ENCODE measurements at regions not wholly inside any gene's neighbourhood (a gene's known extent, or its start where the extent isn't known, plus 50 kb on each side); places are given as distances from the start of the nearest gene placed in this dataset.

DNA sequence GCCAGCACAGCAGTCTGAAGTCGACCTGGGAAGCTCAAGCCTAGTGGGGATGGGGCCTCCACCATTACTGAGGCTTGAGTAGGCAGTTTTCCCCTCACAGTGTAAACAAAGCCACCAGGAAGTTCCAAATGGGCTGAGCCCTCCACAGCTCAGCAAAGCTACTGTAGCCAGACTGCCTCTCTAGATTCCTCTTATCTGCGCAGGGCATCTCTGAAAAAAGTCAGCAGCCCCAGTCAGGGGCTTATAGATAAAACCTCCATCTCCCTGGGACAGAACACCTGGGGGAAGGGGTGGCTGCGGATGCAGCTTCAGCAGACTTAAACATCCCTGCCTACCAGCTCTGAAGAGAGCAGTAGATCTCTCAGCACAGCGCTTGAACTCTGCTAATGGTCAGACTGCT lies 218.4 kb upstream of the VRK2 start:
- DNase-seq (ENCODE audit: low read depth) = no peak

DNA sequence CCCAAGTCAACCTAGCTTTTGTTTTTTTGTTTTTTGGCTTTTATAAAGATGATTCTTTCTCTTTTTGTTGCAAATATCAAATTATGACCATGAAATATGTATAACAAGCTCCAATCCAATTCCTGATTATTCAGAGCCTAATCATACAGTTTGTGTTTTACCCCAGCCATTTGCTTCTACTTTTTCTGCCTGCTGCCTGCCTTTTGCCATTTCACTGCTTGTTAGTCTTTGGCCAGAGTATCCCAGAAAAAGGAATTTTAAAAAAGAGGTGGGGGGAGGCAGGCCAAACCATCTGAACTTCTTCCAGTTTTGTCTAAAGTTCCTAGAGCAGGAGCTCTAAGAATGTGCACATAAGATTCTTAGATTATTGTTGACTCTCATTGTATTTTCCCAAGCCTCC lies 211.9 kb upstream of the VRK2 start:
- DNase-seq (ENCODE audit: low read depth) = no peak

DNA sequence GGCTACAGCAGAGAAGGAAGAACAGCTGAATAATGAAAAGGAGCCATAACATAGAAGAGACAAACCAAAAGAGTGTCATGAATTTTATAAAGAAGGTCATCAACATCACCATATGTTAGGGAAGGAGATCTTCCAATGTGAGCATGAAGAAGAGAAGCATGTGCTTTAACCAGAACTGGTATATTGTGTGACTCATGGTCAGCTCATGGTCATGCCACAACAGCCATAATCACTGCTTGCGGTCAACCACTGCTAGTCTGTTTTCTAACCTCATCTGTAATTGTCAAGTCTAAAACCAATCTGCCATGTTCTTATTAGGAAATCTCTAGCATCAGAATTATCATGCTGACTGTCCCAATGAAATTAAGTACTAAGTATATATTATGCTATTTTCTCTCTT lies 204.1 kb upstream of the VRK2 start:
- DNase-seq (ENCODE audit: low read depth) = no peak

DNA sequence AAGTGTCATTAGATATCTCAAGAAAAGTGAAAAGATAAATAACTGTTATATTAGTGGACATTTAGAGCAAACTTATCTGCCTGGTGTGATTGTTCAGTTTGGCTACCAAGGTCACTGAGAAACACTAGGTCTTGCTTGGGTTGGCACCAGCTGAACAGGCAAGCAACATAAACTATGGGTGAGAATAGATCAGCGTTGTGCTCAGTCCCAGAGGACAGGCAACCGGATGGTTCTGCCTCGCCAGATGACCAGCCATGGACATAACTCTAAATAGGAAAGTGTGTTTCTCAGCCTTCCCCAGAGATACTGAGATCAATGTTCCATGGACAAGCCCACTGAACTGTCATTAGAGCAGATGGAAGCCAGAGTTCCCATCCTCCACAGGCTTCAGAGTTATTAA lies 203.4 kb upstream of the VRK2 start:
- no peak for DNase-seq (ENCODE audit: low read depth)

DNA sequence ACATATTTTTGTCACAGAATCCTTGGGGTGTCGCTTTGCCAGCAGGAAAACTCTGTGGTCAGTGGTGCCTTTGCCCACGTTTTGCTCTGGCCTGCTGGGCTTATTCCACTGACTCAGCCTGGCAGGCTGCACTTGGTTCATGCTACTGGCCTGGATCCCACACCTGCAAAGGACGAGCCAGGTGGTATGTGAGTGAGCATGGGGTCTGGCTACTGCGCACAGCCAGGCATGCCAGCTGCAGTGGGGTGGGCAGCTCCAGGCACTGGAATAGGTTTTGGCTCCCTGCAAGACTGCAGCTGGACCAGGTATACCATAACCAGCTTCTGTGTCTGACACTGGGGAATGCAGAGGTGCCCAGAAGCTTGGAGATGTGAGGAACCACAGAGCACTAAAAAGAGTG lies 197.9 kb upstream of the VRK2 start:
- no peak for DNase-seq (ENCODE audit: low read depth)

DNA sequence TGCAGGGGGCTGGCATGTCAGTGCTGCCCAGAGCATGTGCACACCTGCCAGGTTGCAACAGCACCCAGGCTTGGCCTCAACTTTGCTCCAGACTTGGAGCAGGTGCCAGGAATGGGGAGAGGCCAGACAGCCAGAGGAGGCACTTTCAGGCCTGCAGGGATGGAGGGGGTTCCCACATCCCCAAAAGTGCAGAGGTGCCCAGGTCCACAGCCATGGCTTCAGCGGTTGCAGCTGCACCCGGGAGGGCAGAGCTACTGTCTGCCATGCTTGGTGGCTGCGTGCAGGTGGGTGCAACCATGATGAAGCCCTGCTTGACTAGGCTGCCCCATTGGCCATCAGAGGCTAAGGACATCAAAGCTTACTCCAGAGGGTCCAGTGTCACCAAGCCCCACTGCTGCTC lies 196.8 kb upstream of the VRK2 start:
- DNase-seq (ENCODE audit: low read depth) = no peak

DNA sequence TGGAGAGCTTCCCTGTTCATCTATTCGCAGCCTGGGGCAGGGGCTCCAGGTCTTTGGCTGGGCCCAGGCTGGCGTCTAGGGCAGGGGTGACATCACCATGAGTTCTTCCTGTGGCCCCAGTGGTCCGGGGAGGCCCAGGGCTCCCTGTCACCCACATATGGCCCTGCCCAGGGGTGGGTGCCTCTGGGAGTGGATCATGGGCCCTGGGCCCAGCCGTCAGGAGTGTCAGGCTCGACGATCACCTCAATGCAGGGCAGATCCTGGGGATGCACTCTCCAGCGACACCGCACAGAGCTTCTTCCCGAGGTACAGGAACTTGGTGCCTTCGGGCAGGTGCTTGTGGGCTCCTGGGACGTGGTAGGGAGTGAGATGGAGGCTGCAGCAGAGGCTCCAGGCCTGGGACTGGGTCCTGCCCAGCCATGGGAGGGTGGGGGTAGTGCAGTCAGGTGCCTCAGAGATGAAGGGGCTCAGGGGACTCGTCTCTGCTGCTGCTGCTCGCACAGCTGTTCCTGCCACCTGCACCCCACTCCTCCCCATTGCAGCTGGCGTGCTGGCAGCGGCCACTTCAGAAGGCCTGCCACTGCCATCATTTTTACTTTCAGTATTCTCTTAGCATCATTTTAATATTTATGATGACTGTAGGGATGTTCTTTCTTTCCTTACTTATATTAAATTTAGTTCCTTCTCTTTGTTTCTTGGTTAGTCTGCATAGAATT lies 196.0 kb upstream of the VRK2 start:
- DNase-seq (ENCODE audit: low read depth) = no peak

DNA sequence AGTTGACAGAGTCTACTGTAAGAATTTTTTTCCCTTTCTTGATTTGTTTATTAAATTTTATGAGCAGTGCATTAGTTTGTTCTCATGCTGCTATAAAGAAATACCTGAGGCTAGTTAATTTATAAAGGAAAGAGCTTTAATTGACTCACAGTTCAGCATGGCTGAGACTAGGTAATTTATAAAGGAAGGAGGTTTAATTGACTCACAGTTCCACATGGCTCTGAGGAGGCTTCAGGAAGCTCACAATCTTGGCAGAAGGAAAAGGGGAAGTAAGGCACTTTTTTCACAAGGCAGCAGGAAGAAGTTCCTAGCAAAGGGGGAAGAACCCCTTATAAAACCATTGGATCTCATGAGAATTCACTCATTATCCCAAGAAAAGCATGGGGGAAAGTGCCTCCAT lies 191.4 kb upstream of the VRK2 start:
- no peak for DNase-seq (ENCODE audit: low read depth)

DNA sequence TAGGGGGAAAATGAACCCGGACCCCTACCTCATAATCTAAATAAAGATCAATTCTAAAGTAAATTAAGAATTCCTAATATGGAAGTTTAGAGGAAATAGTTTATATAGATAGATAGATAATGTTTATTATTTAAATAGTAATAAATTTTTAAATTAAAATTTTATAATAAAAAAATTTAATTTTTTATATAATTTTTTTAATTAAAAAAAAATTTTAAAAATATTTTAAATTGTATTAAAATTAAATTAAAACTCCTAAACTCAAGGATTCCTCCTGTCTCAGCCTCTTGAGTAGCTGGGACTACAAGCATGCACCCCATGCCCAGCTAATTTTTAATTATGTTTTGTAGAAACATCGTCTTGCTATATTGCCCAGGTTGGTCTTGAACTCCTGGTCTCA lies 186.9 kb upstream of the VRK2 start:
- no peak for DNase-seq (ENCODE audit: low read depth)

DNA sequence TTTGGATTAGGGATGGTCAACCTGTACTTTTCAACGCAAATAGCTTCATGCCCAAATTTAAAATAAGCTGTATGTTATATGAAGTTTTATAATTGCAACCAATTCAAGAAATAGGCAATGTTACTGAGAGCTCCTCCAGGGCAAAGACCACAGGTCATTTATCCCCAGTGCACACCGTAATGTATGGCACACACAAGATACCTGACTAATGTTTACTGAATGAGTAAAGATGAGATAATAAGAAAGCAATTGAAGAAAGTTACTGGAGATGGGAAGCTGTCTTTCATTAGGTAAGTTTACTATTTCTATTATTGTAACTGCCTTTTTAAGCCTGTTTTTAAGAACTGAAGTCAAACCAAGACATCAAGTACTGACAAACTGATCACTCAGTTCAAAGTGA lies 184.5 kb upstream of the VRK2 start:
- no peak for DNase-seq (ENCODE audit: low read depth)

DNA sequence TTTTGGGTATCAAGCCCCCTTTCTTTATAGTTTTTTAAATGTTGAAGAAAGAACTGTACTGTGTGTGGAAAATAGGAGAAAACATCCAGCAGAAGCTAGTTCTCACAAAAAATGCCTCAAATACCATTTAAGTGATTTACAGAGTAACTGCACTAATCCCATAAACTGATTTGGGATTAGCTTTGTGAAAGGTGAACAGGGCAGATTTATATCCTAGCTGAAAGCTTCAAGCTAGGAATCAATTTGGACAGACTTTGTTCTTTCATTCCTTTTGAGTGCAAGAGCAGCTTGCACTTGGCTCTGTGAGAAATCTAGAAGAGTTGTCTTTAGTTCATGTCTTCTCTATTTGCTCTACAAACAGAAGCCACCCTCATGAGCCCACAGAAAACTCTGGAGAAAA lies 183.9 kb upstream of the VRK2 start:
- DNase-seq (ENCODE audit: low read depth) = no peak

DNA sequence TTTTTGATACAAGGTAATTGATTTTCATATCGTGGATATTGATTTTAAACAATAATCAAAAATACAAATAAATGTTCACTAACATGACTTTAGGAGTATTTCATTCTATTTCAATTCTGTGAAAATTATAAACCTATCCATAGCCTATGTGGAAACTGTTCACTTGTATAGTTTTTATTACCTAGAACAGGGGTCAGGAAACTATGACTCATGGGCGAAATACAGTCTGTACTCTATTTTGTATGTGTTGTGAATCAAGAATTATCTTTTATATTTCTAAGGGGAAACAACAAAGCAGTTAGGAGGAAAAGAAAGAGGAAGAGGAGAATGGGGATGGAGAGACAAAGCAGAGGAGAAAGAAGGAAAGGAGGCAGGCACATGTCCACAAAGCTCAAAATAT lies 181.7 kb upstream of the VRK2 start:
- DNase-seq (ENCODE audit: low read depth) = no peak

DNA sequence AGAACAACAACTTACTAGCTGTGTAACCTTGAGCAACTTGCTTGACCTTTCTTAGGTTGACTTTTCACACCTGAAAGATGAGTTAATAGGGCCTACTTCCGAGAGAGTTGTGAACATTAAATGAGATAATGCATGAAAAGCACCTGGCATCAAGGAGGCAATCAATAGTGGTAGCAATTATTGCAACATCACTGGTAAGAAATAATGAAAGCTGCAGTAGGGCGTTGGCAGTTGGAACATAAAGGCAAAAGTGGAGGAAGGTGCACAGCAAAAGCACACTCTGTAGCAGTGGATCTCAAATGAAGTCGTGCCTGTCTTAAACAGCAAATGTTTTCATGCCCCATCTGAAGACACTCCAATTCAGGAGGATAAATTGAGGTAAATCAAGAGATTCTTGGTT lies 178.9 kb upstream of the VRK2 start:
- no peak for DNase-seq (ENCODE audit: low read depth)

DNA sequence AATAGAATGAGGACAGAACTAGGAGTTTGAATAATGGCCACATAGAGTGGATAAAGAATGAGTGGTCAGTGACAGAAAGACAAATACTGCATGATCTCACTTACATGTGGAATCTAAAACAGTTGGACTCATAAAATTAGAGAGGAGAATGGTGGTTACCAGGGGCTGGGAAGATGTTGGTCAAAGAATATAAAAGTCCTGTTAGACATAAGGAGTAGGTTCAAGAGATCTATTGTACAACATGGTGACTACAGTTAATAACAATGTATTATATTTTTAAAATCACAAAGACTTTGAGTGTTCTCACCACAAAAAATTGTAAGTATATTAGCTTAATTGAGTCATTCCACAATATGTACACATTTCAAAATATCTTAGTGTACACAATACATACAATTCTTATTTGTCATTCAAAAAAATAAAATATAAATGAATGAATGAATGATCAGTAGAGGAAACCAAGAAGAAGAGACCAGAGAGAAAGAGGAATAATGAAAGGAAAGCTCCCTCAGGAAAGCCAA lies 177.9 kb upstream of the VRK2 start:
- DNase-seq (ENCODE audit: low read depth) = no peak

DNA sequence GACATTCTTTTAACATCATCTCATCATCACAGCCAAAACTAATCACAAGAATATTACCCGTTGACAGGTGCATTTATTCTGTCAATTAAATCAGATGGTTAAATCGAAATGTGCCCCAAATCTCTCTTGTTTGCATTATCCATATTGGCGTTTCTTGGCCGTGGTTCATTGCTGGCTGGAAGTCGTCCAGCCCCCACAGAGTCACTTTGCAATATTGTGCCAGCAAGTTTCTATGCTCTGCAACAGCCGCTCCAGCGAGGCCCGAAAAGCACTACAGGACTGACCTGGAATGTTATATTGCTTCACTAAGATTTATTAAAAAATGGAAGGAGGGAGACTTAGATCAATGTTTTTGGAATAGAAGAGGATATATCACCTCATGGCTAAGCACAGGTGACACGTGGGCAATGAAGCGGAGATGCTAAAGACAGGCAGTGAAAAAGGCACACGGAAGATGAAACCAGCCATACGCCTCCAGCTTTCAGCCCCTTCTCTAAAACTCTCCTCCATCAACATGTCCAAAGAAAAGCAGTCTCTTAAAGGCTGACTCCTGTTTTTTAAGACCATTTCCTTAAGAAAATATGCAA lies 176.8 kb upstream of the VRK2 start:
- DNase-seq (ENCODE audit: low read depth) = no peak

DNA sequence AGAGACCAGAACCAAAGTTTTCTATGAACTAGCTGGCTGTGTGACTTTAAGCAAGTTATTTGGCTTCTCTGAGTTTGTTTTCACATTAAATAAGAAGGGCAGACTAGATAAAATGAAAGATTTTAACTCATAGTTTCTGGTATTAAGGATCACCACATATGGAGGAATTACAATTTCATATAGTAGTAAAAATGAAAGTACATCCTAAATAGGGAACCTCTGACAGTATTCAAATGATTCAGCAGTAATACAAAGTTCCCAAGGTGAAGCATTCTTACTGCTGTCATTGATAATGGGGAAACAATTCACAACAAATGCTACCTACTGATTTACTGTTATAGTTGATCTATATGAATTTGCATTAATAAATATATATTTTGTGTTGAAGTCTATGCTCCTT lies 170.3 kb upstream of the VRK2 start:
- DNase-seq (ENCODE audit: low read depth) = no peak

DNA sequence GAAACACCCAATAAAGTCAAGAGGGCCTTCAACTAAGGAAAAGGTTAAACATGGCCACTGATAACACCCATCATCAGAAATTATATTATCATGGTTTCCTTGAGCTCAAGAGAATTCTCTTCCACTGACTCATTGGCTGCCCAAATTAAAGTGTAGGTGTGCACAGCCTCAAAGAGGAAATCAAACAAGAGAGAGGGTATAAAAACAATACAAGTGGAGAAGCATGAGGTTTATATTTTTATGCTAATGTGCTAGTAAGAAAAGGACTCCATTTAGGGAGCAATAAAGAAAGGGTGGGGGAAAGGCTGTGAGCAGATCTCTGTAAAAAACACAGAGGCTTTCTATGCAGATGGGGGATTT lies 168.8 kb upstream of the VRK2 start:
- DNase-seq (ENCODE audit: low read depth) = no peak

DNA sequence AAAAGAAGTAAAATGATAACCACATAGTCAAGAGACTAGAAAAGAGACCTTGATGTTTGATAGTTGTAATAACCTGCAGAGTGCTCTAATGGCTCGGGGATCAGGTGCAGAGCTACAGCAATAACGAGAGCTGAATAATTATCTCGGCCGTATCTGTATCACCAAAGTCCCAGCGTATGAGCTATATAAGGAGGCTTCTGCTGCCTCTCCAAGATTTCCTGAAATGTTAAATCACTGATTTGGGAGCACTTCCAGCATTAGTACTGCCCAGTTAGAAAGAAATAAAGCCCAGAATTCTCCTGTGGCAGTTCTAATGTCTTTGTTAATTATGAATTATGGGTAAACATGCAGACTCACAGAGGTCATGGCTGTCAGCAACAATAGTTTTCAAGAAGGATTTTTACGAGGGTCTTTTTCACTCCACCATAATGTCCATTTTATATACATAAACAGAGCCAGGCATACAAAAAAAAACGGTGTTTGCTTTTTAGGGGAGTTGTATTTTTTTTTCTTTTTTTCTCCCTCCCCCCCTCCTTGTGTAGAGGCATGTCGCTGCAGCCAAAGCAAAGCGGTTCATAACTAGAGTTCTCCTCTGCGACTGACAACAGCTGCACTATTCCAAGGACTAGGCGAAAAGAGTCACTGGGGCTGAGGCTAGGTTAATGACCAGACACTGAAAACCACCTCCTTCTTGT lies 168.3 kb upstream of the VRK2 start:
- DNase-seq (ENCODE audit: low read depth) = no peak

DNA sequence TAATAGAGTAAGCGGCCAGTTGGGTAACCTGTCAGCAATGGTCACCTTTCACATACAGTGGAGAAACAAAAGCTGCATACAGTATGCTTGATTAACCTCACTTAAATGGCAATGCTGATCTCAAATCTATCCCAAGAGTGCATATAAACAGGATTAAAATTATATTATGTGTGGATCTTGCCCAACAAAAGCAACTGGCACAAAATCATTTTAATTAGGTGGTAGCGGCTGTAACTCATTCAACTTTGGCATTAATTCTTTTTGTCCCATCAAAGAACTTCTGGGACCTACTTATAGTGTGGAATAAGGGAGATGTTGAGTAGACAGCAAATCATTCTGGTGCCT lies 167.8 kb upstream of the VRK2 start:
- DNase-seq (ENCODE audit: low read depth) = no peak

DNA sequence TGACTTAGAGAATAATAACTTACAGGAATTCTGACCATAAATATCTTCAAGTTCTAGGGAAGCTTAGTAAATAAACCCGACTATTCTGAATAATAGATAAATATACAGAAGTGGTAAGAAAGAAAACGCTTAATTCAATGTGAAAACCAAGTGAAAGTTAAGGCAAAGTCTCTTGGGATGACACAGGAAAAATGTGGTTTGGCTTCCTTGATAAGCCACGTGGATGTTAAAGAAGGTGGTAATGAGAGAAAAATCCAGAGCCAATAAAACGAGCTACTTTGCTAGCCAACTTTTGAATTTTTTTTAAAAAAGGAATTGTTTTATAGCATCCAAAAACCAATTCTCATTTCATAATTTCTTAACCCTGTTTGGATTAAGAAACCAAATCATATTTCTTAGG lies 166.2 kb upstream of the VRK2 start:
- no peak for DNase-seq (ENCODE audit: low read depth)

DNA sequence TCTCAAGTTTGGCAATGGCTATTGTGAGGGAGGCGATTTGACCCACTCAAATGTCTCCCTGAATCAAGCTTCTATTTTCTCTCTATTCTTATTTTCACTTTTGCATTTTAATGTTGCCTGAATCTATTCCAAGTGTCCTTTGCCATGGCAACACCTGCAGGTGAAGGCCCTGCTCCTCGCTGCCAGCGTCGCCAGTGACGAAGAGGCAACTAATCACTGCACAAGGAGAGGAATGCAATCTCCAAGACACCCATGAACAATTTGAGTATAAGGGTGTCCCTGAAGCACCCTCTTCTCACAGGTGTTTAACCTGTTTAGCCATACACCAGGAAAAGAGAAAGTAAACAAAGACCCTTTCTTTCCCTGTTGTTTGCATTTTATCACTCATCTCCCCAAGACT lies 165.6 kb upstream of the VRK2 start:
- DNase-seq (ENCODE audit: low read depth) = no peak

DNA sequence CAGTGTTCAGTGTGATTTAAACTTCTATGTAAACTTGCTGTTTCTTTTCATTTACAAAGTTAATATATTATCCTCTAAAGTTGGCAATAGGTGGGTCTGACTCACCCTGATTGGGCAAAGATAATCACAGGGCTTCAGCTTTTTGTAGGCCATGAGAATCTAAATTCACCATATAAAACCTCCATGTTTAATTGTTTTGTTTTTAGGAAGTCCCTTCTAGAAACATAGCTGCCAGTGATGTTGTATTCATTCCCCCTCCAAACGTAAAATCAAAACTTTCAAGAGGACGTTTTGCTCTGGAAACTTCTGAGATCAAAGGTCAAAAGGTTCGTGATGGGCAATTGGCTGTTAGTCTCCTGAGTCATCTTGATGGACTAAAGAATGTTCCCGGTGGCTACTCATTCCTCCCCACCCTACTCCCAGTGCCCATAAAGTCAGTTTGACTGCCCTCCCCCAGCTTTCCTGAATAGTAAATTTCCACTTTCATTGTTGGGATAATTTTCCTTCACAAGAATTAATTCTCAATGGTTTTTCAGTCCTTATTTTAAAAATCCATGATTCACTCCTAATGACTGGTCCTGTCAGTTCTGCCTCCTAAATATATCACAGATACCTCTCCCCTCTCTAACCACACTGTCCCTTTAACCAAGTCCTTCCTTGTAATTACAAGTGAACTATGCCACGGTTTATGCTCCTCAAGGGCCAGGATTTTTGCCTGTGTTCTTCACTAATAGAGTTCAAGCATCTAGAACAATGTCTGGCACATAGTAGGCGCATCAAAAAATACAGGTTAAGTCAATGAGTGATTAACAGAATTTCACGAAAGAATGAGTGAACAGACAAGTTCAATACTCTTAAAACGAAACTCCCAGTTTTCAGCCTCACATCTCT lies 164.4 kb upstream of the VRK2 start:
- no peak for DNase-seq (ENCODE audit: low read depth)
